DOHH2 (cell line): ENCODE measurements at regions not wholly inside any gene's neighbourhood (a gene's known extent, or its start where the extent isn't known, plus 50 kb on each side); places are given as distances from the start of the nearest gene placed in this dataset.

Experiments
- H3F3A ChIP-seq: fragments of 200-600 bp; sonication (generic), shearing (Covaris generic); 2 replicates; pipeline ENCODE4 v1.6.0; 2016; ENCODE audit warnings: antibody characterized with exemption, mild to moderate bottlenecking; ENCODE audit not compliant: control insufficient read depth, insufficient read depth
- H3K27ac ChIP-seq: fragments of 200-600 bp; sonication (generic); 2 replicates; pipeline ENCODE4 v1.5.1; 2014; ENCODE audit warnings: low read depth, mild to moderate bottlenecking, low read length, moderate library complexity
- H3K27me3 ChIP-seq: fragments of 200-600 bp; sonication (generic); 2 replicates; pipeline ENCODE4 v1.6.1; 2014; ENCODE audit warnings: mild to moderate bottlenecking, low read length, mixed read lengths; ENCODE audit not compliant: control insufficient read depth
- H3K36me3 ChIP-seq: fragments of 200-600 bp; sonication (generic); 2 replicates; pipeline ENCODE4 v1.6.1; 2014; ENCODE audit warnings: mild to moderate bottlenecking, low read length, moderate library complexity, mixed read lengths; ENCODE audit not compliant: control insufficient read depth
- H3K4me1 ChIP-seq: fragments of 200-600 bp; sonication (generic); 2 replicates; pipeline ENCODE4 v1.6.1; 2014; ENCODE audit warnings: mild to moderate bottlenecking, low read length, mixed read lengths; ENCODE audit not compliant: control insufficient read depth
- H3K4me2 ChIP-seq: fragments of 200-600 bp; sonication (generic); 2 replicates; pipeline ENCODE4 v1.6.0; 2014; ENCODE audit warnings: mild to moderate bottlenecking, low read length, moderate library complexity
- H3K4me3 ChIP-seq: fragments of 200-600 bp; sonication (generic); 2 replicates; pipeline ENCODE4 v1.5.1; 2014; ENCODE audit warnings: mild to moderate bottlenecking, low read length, mixed read lengths
- H3K79me2 ChIP-seq: fragments of 200-600 bp; sonication (generic); 2 replicates; pipeline ENCODE4 v1.6.1; 2014; ENCODE audit warnings: mild to moderate bottlenecking, low read length, mixed read lengths; ENCODE audit not compliant: control insufficient read depth
- H3K9me2 ChIP-seq: fragments of 200-600 bp; sonication (generic); replicated peaks from 2 replicates; pipeline ENCODE4 v1.6.1; 2014; ENCODE audit warnings: mild to moderate bottlenecking, low read length, mixed read lengths; ENCODE audit not compliant: control insufficient read depth
- H3K9me3 ChIP-seq: fragments of 200-600 bp; sonication (generic); 2 replicates; pipeline ENCODE4 v1.6.1; 2014; ENCODE audit warnings: antibody characterized with exemption, low read length, mixed read lengths; ENCODE audit not compliant: control insufficient read depth, insufficient read depth
- H4K20me1 ChIP-seq: fragments of 200-600 bp; sonication (generic); 2 replicates; pipeline ENCODE4 v1.6.0; 2014; ENCODE audit warnings: low read depth, mild to moderate bottlenecking, antibody characterized with exemption, low read length, moderate library complexity; ENCODE audit not compliant: control insufficient read depth, insufficient read depth
- CTCF ChIP-seq: fragments of 200-600 bp; sonication (generic); IDR thresholded peaks from one replicate; pipeline ENCODE4 v1.5.1; 2014; ENCODE audit warnings: antibody characterized with exemption, mild to moderate bottlenecking, low read depth, low read length; ENCODE audit not compliant: poor library complexity, severe bottlenecking
- EZH2phosphoT487 ChIP-seq: fragments of 200-600 bp; sonication (generic); IDR thresholded peaks from 2 replicates; pipeline ENCODE4 v1.6.1; 2017; ENCODE audit warnings: borderline replicate concordance, mild to moderate bottlenecking, antibody characterized with exemption, low read length, moderate library complexity, mixed read lengths

DNA sequence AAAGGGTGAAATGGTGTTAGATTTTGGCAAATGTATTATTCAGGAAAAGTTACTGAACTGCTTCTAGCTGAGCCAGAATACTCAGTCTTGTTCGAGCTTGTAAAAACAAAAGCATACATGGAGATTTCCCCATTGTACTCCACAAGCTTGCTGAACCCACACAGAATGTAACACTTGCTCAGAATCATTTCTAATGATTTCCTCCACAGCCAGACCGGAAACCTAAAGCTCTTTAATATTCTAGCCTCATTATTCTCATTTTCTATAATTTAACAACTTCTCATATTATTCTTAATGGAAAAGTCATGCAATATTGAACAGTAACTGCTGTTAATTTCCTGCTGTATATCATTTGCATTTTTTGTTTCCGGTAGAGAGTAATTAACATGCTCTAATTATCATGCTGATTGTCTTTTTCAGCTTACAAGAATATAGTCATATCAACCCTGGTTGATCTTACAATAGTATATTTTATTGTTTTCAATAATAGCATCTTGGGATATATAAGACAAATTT, 1387.5 kb upstream of the EYS start:
- H4K20me1 ChIP-seq, result no peaks in the 10 kb centered on the region

DNA sequence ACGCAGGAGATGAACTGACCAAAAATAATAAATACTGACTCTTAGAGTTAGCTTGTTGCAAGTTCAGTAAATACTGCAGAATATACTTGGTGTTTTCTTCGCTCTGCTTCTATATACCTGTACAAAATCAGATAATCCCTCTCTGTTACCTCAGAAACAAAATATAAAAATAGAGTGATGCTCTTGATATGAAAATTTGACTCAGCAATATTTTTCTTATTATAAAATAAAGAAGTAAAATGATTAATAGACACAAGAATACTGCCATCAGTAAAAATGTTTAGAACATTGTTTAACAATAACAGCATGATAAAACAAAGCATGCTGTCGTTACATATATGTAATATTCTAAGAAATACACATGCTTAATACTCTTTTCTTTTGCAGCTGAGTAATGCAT, 1366.9 kb upstream of the EYS start:
- TF ChIP-seq EZH2phosphoT487 (no peak), CTCF (no peak)
- Histone ChIP-seq H3K4me1 (no peaks in the 10 kb centered on the region), H3F3A (no peaks in the 10 kb centered on the region), H3K9me2 (no peaks in the 10 kb centered on the region), H3K27ac (no peak overlapping the region), H3K79me2 (no peaks in the 10 kb centered on the region), H3K36me3 (no peaks in the 10 kb centered on the region), H3K4me3 (no peak overlapping the region), H3K9me3 (no peaks in the 10 kb centered on the region), H4K20me1 (no peaks in the 10 kb centered on the region), H3K4me2 (no peak overlapping the region), H3K27me3 (no peaks in the 10 kb centered on the region)

More for the DNA sequence above, 1387.5 kb upstream of the EYS start:
- no peaks in the 10 kb centered on the region for H3K4me1 ChIP-seq
- no peaks in the 10 kb centered on the region for H3K9me2 ChIP-seq
- H3K4me3 ChIP-seq, result no peak overlapping the region
- no peaks in the 10 kb centered on the region for H3K79me2 ChIP-seq
- H3K9me3 ChIP-seq, result no peaks in the 10 kb centered on the region
- no peaks in the 10 kb centered on the region for H3K27me3 ChIP-seq
- no peaks in the 10 kb centered on the region for H3F3A ChIP-seq
- H3K36me3 ChIP-seq, result no peaks in the 10 kb centered on the region
- TF ChIP-seq CTCF (no peak), EZH2phosphoT487 (no peak)
- H3K4me2 ChIP-seq, result no peak overlapping the region
- no peak overlapping the region for H3K27ac ChIP-seq

- Histone ChIP-seq H3K4me3 (no peak overlapping the region), H3K27ac (no peak overlapping the region), H3K9me3 (no peaks in the 10 kb centered on the region), H3F3A (no peaks in the 10 kb centered on the region), H3K4me1 (no peaks in the 10 kb centered on the region), H3K36me3 (no peaks in the 10 kb centered on the region), H3K79me2 (no peaks in the 10 kb centered on the region), H4K20me1 (no peaks in the 10 kb centered on the region), H3K27me3 (no peaks in the 10 kb centered on the region), H3K4me2 (no peak overlapping the region), H3K9me2 (no peaks in the 10 kb centered on the region)
- TF ChIP-seq CTCF (no peak), EZH2phosphoT487 (no peak)
These were observed 1361.8 kb upstream of the EYS start for GRCh38 chr6:67068781-67069180.
